ENCODE measurements at regions not wholly inside any gene's neighbourhood (a gene's known extent, or its start where the extent isn't known, plus 50 kb on each side); places are given as distances from the start of the nearest gene placed in this dataset.

GRCh38 chr5:9958914-9959313 lies 290.8 kb downstream of the ATPSCKMT start:
- TF ChIP-seq CTCF (IDR thresholded peaks at IDR 0.05; ENCODE audit: poor library complexity) (no peak), EZH2 (IDR thresholded peaks at IDR 0.05; ENCODE audit: borderline replicate concordance) (no peak)

All from hepatocyte (in vitro differentiated cells).